Tibial artery (tissue), 4 donors: ENCODE measurements at regions not wholly inside any gene's neighbourhood (a gene's known extent, or its start where the extent isn't known, plus 50 kb on each side); places are given as distances from the start of the nearest gene placed in this dataset.
A peak's percentile ranks its signal among the peaks of the same experiment; 100 is the strongest.
"Not testable (repeated sequence)": the region's sequence is repeated elsewhere in the genome, so short reads cannot be mapped to it uniquely, and the experiment has no call there.

ENCODE experiments used
- DNase-seq, 2 donors: peaks; one replicate each; pipeline ENCODE4 v3.0.0-alpha.2; 2019
- H3K27ac ChIP-seq, 2 donors: fragments of 200-600 bp; sonication (generic) in 1 of 2; 1 replicate in 1 of 2; 2 replicates in 1 of 2; pipeline ENCODE4 v1.5.1; 2018 to 2019; ENCODE audit warnings: mild to moderate bottlenecking in 1 of 2
- H3K27me3 ChIP-seq, 2 donors: fragments of 200-600 bp; sonication (generic) in 1 of 2; one replicate each; pipeline versions ENCODE4 v1.5.1 to v1.6.0; 2016 to 2019
- H3K36me3 ChIP-seq, 3 donors: fragments of 200-600 bp; sonication (generic) in 2 of 3; one replicate each; pipeline ENCODE4 v1.5.1; 2016 to 2019; ENCODE audit warnings: mild to moderate bottlenecking in 2 of 3
- H3K4me1 ChIP-seq, 4 donors: fragments of 200-600 bp; sonication (generic) in 2 of 4; 1 replicate in 3 of 4; 2 replicates in 1 of 4; pipeline ENCODE4 v1.5.1; 2016 to 2019
- H3K4me3 ChIP-seq, 2 donors: fragments of 200-600 bp; sonication (generic) in 1 of 2; 1 replicate in 1 of 2; 2 replicates in 1 of 2; pipeline ENCODE4 v1.5.1; 2018 to 2019; ENCODE audit warnings: mild to moderate bottlenecking in 2 of 2
- H3K9me3 ChIP-seq, 3 donors: fragments of 200-600 bp; sonication (generic) in 1 of 3; one replicate each; pipeline ENCODE4 v1.5.1; 2016 to 2019
- intact Hi-C: fragments of 100-400 bp; cut with DNase I; formaldehyde crosslinking; loops from one replicate; pipeline ENCODE4 v1.15.0; 2023; ENCODE audit warnings: low total_unique reads
- TF ChIP-seq, protein P1 (sequence below), 2 experiments: fragments of 200-600 bp in 1 of 2; fragments of 450-650 bp in 1 of 2; IDR thresholded peaks; one replicate each; pipeline ENCODE4 v1.5.1; 2017 to 2019; ENCODE audit warnings: antibody characterized with exemption in 2 of 2, mild to moderate bottlenecking in 1 of 2, moderate library complexity in 1 of 2

DNA sequence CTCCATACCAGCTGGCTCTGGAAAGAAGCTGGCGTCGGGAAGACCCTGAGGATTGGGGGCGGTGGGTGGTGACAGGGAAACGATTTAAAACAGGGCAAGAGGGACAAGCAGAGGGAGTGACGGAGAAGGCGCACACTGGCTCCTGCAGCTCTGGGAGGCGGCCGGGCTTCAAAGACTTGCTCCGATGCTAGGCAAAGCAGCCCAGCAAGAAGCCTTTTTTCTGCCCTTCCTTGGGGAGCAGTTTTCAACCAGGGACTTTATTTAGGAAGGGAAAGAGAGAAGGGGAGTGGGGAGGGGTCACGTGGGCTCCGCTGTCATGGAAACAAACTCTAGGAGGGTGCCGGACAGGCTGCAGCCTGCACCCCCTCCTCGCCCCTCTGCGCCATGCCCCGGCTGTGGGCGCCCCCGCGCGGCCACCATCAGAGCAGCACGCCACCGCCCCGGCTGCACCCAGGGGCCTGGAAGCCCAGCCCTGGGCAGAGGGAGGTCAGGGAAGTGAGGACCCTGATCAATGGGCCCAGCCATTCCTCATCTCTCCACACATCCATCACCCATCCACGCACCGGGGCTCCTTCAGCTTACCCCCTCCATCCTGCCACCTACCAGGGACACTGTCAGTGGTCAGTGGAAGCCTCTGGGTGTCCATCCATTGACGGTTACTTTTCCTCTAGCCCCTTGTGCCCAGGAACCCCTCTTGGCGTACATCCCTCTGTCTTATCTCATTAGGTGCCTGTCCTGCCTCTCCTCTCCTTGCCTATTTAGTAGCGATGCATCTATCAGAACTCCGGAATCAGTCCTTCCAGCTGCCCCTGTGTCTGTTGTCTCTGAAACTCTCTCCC lies 66.6 kb upstream of the CCDC167 start:
- intact Hi-C loops: no loop called here
- Histone ChIP-seq H3K4me1 (peaks cover 0 to 22% (median 10%) of the 10 kb centered on the region in 4 donors), H3K9me3 (no peaks in the 10 kb centered on the region), H3K27ac (no peak overlapping the region), H3K4me3 (peak overlapping the region; percentile 22 to 28), H3K36me3 (no peaks in the 10 kb centered on the region), H3K27me3 (peaks cover 0 to 40% of the 10 kb centered on the region in 2 donors)
- TF ChIP-seq, protein P1, sequence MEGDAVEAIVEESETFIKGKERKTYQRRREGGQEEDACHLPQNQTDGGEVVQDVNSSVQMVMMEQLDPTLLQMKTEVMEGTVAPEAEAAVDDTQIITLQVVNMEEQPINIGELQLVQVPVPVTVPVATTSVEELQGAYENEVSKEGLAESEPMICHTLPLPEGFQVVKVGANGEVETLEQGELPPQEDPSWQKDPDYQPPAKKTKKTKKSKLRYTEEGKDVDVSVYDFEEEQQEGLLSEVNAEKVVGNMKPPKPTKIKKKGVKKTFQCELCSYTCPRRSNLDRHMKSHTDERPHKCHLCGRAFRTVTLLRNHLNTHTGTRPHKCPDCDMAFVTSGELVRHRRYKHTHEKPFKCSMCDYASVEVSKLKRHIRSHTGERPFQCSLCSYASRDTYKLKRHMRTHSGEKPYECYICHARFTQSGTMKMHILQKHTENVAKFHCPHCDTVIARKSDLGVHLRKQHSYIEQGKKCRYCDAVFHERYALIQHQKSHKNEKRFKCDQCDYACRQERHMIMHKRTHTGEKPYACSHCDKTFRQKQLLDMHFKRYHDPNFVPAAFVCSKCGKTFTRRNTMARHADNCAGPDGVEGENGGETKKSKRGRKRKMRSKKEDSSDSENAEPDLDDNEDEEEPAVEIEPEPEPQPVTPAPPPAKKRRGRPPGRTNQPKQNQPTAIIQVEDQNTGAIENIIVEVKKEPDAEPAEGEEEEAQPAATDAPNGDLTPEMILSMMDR (IDR thresholded peaks at IDR 0.05): peak; percentile 54 to 72
- DNase-seq: no peak

DNA sequence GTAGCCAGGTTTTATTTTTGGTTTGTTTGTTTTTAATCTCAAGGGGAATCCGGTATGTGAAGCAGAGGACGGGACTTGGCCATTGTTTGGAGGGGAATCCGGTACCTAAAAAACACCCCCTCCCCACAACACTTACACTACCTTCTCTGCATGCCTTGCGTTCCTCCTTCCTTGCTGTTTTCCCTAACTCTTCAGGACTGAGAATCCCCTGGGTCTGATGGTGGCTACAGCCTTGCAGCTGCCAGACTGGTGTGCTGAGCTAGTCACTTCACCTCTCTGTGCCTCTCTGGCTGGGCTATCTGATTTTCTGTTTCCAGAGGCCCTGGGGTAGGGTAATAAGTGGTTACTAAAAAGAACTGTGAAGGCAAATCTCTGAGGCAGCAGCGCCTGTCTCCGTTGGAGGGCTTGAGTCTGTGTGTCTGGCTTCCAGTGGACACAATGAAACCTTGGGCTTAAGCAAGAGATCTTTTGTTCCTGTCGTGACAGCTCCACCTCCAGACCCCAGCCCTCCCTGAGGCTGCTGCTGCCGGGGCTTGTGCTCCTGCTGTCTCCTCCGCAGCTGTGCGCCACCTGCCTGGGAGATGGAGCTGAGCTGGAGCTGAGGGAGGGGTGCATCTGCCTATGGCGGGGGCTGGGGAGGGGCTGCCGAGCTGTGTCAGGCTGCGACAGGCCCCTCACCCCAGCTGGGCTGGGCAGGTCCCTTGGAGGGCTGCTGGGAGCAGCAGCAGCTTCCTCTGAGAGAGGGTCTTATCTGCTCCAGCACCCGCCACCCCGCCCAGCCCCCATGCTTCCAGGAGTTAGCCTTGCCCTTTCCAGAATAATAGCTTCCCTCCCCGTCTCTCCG lies 65.8 kb upstream of the CCDC167 start:
- Histone ChIP-seq H3K27ac (no peak overlapping the region), H3K27me3 (peaks cover 0 to 33% of the 10 kb centered on the region in 2 donors), H3K4me1 (peaks cover 0 to 22% (median 10%) of the 10 kb centered on the region in 4 donors), H3K9me3 (no peaks in the 10 kb centered on the region), H3K4me3 (peak overlapping the region; percentile 22 to 28), H3K36me3 (no peaks in the 10 kb centered on the region)
- TF ChIP-seq, protein P1 (IDR thresholded peaks at IDR 0.05): no peak
- no peak for DNase-seq
- intact Hi-C loops: no loop called here

GRCh38 chr6:37562926-37563288 lies 63.2 kb upstream of the CCDC167 start:
- DNase-seq, H3K4me3 ChIP-seq, H3K27ac ChIP-seq, H3K9me3 ChIP-seq, H3K36me3 ChIP-seq, intact Hi-C loops: not testable (repeated sequence)
- H3K4me1 ChIP-seq: peaks cover 0 to 22% (median 10%) of the 10 kb centered on the region in 4 donors
- H3K27me3 ChIP-seq: peaks cover 0 to 32% of the 10 kb centered on the region in 2 donors

DNA sequence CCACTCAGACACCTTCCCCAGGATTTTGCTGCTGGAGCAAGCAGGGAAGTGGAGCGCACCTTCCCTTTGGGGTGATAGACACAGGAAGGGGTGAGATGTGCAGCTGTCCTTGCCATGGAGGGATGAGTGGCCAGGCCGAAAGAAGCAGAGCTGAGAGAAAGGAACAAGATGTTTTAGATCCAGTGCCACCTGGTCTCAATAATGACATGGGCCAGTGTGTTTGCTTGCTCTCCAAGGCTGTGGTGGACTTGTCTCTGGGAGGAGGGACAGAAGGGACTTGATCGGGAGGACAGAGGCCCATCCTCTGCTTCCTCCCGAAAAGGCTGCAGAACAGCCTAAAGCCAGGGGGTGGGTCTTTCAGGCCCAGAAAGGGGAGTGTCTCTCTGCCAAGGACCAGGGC lies 61.7 kb upstream of the CCDC167 start:
- intact Hi-C loops: no loop called here
- Histone ChIP-seq H3K4me3 (no peak overlapping the region), H3K27me3 (peaks cover 0 to 29% of the 10 kb centered on the region in 2 donors), H3K9me3 (no peaks in the 10 kb centered on the region), H3K27ac (no peak overlapping the region), H3K4me1 (peaks cover 0 to 19% (median 10%) of the 10 kb centered on the region in 4 donors), H3K36me3 (no peaks in the 10 kb centered on the region)
- DNase-seq: no peak
- TF ChIP-seq, protein P1 (IDR thresholded peaks at IDR 0.05): no peak

- no peak for DNase-seq
- intact Hi-C loops: no loop called here
- Histone ChIP-seq H3K4me1 (peaks cover 0 to 12% (median 4%) of the 10 kb centered on the region in 4 donors), H3K27me3 (peaks cover 0 to 24% of the 10 kb centered on the region in 2 donors), H3K27ac (no peak overlapping the region), H3K36me3 (no peaks in the 10 kb centered on the region), H3K9me3 (no peaks in the 10 kb centered on the region), H3K4me3 (no peak overlapping the region)
- TF ChIP-seq, protein P1 (IDR thresholded peaks at IDR 0.05): no peak
Measured at GRCh38 chr6:37560737-37561103, 61.0 kb upstream of the CCDC167 start.

- Histone ChIP-seq H3K4me1 (peaks cover 0 to under 1% (median 0%) of the 10 kb centered on the region in 4 donors), H3K27ac (no peak overlapping the region), H3K36me3 (no peaks in the 10 kb centered on the region), H3K27me3 (peaks cover 0 to 30% of the 10 kb centered on the region in 2 donors), H3K4me3 (no peak overlapping the region), H3K9me3 (no peaks in the 10 kb centered on the region)
- TF ChIP-seq, protein P1 (IDR thresholded peaks at IDR 0.05): no peak
- intact Hi-C loops: no loop called here
- DNase-seq: no peak
Measured at GRCh38 chr6:37559501-37559900, 59.8 kb upstream of the CCDC167 start.
